ENCODE measurements at regions not wholly inside any gene's neighbourhood (a gene's known extent, or its start where the extent isn't known, plus 50 kb on each side); places are given as distances from the start of the nearest gene placed in this dataset.

DNA sequence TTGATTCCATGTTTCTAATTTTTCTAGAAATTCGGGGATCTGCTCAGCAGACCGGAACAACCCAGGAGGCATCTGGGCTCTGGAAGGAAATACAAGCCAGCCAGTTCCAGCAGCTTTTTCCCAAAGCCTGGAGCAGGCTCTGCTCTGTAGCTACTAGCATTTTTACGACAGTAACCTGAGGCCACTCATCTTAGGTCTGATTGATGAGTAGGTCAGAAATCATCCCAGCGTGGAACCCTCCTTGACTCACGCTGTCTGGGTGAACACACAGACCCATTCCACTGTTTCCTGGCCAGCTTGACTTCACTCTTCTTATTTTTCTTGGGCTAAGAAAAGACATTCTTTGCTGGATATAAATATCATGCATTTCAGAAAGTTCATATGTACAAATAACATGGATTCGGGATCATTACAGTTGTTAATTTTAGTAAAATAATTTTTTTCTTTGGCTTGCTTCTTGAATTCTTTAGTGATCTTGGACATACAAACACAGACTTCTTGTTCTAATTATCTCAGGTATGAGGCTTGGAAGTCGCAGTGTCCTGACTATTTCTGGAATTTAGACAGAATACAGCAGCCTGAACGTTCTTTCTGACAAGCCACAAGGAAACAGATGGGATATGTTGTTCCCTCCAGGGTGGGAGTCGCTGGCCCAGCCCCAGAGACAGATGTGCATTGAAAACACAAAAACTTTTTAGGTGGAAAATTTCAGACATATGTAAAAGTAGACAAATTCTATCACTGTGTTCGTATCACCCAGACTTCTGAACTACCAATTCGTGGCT, 54.6 kb upstream of the PITRM1 start:
- intact Hi-C loops (cut with micrococcal nuclease): no loop called here
- peaks cover 23% of the 10 kb centered on the region for H3K27me3 Mint-ChIP-seq
- no peaks in the 10 kb centered on the region for H3K9me3 Mint-ChIP-seq
- no peak overlapping the region for H3K4me3 Mint-ChIP-seq
- no peaks in the 10 kb centered on the region for H3K36me3 Mint-ChIP-seq (ENCODE audit: low read depth)
- no peak overlapping the region for H3K27ac Mint-ChIP-seq
- no peaks in the 10 kb centered on the region for H3K4me1 Mint-ChIP-seq (ENCODE audit: low read depth)

DNA sequence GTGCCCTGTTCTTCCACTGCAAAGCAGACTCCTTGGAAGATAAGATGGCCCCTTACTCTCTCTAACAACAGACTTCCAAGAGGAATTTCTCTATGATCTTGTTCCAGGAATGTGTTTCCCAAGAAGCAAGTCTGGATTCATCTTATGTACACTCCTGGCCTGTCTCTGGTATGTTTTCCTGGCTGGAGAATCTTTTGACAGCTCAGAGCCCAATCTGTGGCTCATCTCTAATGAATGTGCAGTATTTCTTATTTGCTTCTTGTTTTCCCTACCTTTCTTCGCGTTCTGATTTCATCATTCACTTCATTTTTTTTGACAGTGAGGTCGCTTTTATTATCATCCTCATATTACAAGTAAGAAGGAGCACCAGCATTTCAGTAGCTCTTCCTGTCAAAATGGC, 53.0 kb upstream of the PITRM1 start:
- Mint-ChIP-seq H3K4me1 (ENCODE audit: low read depth) (peaks cover 5% of the 10 kb centered on the region), H3K36me3 (ENCODE audit: low read depth) (no peaks in the 10 kb centered on the region), H3K27me3 (peaks cover 20% of the 10 kb centered on the region), H3K27ac (no peak overlapping the region), H3K4me3 (no peak overlapping the region), H3K9me3 (no peaks in the 10 kb centered on the region)
- intact Hi-C loops (cut with micrococcal nuclease): no loop called here

DNA sequence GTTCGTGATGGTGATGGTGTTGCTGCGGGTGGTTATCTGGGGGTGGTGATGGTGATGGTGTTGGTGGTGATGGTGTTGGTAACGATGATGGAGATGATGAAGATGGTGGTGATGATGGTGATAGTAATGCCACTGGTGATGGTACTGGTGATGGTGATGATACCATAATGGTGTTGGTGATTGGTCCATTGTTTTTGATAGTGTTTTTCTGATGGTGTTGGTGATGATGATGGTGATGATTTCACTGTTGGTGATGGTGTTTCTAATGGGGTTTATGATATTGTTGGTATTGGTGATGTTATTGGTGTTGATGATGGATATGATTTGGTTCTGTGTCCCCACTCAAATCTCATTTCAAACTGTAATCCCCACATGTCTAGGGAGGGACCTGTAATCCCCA, 51.7 kb upstream of the PITRM1 start:
- Mint-ChIP-seq H3K27ac (no peak overlapping the region), H3K4me1 (ENCODE audit: low read depth) (peaks cover 5% of the 10 kb centered on the region), H3K36me3 (ENCODE audit: low read depth) (no peaks in the 10 kb centered on the region), H3K27me3 (peaks cover 20% of the 10 kb centered on the region), H3K4me3 (no peak overlapping the region), H3K9me3 (peaks cover 2% of the 10 kb centered on the region)
- intact Hi-C loops (cut with micrococcal nuclease): no loop called here

DNA sequence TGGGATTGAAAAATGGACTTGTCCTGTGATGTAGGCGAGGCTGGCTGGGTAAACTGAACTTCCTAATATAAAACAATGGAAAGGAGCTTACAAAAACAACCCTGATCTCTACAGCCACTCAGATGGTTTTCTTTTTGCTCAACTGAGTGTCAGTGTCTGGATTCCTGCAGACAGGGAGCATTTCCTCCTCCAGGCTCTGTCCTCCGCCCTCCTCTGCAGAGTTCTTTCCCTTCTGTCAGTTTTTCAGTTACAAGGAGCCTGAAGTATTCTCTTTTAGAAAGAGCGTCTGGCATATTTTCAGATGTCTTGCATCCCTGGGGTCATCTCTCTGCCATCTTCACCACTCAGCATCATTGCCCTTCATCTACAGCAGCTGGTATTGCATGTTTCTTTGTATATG, 50.0 kb upstream of the PITRM1 start:
- Mint-ChIP-seq H3K27me3 (peaks cover 11% of the 10 kb centered on the region), H3K9me3 (peaks cover 9% of the 10 kb centered on the region), H3K4me1 (ENCODE audit: low read depth) (peaks cover 5% of the 10 kb centered on the region), H3K36me3 (ENCODE audit: low read depth) (no peaks in the 10 kb centered on the region), H3K27ac (no peak overlapping the region), H3K4me3 (no peak overlapping the region)
- intact Hi-C loops (cut with micrococcal nuclease): no loop called here
